Activated T-helper 2 cell treated with anti-CD3 and anti-CD28 coated beads, Interferon-gamma antibody, Interleukin-2, Interleukin-4, amounts not matched to agents 10 μg/mL and 5 μg/mL and 100 μg/mL, durations not matched to agents 14 hours and 24 hours and 36 hours (primary cell): ENCODE measurements at regions not wholly inside any gene's neighbourhood (a gene's known extent, or its start where the extent isn't known, plus 50 kb on each side); places are given as distances from the start of the nearest gene placed in this dataset.
"Not testable (repeated sequence)": the region's sequence is repeated elsewhere in the genome, so short reads cannot be mapped to it uniquely, and the experiment has no call there.

Source experiments
- DNase-seq: peaks from one replicate; pipeline ENCODE4 v3.0.0; 2021; ENCODE audit warnings: low spot score
- H3K27ac Mint-ChIP-seq: one replicate; pipeline ENCODE4 v1.8.0; 2021; ENCODE audit warnings: mixed read lengths
- H3K27me3 Mint-ChIP-seq: one replicate; pipeline ENCODE4 v1.8.0; 2021; ENCODE audit warnings: low read depth, mixed read lengths
- H3K36me3 Mint-ChIP-seq: one replicate; pipeline ENCODE4 v1.8.0; 2021; ENCODE audit warnings: low read depth, mixed read lengths
- H3K4me1 Mint-ChIP-seq: one replicate; pipeline ENCODE4 v1.8.0; 2021; ENCODE audit warnings: low read depth, mixed read lengths
- H3K4me3 Mint-ChIP-seq: one replicate; pipeline ENCODE4 v1.8.0; 2021; ENCODE audit warnings: low read depth, mild to moderate bottlenecking, moderate library complexity, mixed read lengths
- H3K9me3 Mint-ChIP-seq: one replicate; pipeline ENCODE4 v1.8.0; 2021; ENCODE audit warnings: mixed read lengths
- intact Hi-C: fragments of 100-400 bp; cut with micrococcal nuclease; formaldehyde crosslinking; loops from one replicate; pipeline ENCODE4 v1.15.1; 2023

DNA sequence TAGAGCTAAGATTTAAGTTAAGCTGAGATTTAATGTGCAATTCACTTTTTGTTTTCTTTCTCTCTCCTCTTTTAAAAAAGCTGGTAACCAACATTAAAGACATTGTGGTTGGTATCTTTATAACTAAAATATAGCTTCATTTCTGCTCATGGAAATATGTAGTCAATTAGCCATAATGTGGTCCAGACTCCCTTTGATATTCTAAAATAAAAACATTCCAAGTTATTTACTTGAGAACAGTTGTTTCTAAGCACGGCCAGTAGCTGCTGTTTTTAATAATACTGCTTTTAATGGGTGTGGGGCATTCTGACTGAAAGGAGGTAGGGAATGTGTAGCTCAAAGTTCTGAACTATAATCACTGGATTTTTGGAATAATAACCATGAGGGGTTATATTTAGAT, 183.3 kb upstream of the FBXO11 start:
- no peak for DNase-seq
- H3K4me3 Mint-ChIP-seq = no peak overlapping the region
- H3K9me3 Mint-ChIP-seq = no peaks in the 10 kb centered on the region
- H3K36me3 Mint-ChIP-seq = no peaks in the 10 kb centered on the region
- H3K27ac Mint-ChIP-seq = no peak overlapping the region
- peaks cover 21% of the 10 kb centered on the region for H3K27me3 Mint-ChIP-seq
- H3K4me1 Mint-ChIP-seq = no peaks in the 10 kb centered on the region
- intact Hi-C loops = no loop called here

- Mint-ChIP-seq H3K4me3 (no peak overlapping the region), H3K27me3 (peaks cover 33% of the 10 kb centered on the region), H3K4me1 (peaks cover 3% of the 10 kb centered on the region), H3K36me3 (no peaks in the 10 kb centered on the region), H3K27ac (no peak overlapping the region), H3K9me3 (no peaks in the 10 kb centered on the region)
- intact Hi-C loops = no loop called here
- DNase-seq = no peak
These were observed 186.8 kb upstream of the FBXO11 start for GRCh38 chr2:48092846-48093803.

DNA sequence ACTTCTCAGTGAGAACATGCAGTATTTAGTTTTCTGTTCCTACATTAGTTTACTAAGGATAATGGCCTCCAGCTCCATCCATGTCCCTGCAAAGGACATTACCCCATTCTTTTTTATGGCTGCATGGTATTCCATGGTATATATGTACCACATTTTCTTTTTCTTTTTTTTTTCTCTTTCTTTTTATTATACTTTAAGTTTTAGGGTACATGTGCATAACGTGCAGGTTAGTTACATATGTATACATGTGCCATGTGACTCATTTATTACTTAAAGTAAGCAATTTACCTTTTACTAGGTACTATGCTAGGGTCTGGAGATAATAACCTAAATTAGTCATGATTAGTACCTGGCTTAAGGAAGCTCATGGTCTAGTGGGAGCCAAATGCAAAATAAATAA, 190.5 kb upstream of the FBXO11 start:
- H3K4me1 Mint-ChIP-seq, H3K9me3 Mint-ChIP-seq, H3K36me3 Mint-ChIP-seq, DNase-seq, H3K4me3 Mint-ChIP-seq, H3K27ac Mint-ChIP-seq, intact Hi-C loops: not testable (repeated sequence)
- peaks cover 41% of the 10 kb centered on the region for H3K27me3 Mint-ChIP-seq

DNA sequence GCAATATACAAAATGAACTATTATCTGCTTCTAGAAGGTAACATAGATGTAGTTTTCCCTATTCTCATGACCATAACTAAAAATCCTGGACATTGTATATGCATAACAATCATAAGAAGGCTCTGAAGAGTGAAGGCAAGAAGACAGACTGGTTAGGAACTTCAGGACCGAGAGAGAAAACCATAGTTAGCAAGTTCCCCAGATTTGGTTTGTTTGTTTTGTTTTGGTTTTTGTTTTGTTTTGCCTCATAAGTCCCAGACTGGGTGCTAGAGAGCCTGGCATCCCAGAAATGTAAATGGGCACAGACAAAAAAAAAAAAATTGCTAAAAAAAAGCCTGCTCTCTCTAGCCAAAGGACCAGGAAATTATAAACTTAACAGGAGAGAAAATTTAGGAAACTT, 192.2 kb upstream of the FBXO11 start:
- H3K36me3 Mint-ChIP-seq = no peaks in the 10 kb centered on the region
- intact Hi-C loops = no loop called here
- DNase-seq = no peak

DNA sequence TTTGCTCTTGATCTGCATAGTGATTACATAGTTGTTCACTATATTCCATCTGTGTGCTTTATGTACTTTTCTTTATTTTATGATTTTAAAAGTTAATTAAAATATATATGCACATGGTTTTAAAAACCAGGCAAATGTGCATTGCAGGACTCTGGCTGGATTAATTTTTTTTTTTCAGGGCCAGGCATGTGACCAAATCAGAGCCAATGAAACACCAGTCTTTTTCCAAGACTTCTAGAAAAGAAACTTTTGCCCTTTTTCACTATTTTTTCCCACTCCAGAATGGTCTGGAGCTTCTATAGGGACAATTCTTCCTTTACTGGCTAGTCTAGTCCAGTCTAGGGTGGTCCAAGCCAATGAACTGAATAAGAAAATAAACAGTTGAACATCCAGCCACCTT, 198.1 kb upstream of the FBXO11 start:
- H3K9me3 Mint-ChIP-seq = peaks cover 8% of the 10 kb centered on the region
- H3K36me3 Mint-ChIP-seq = no peaks in the 10 kb centered on the region
- no peak for DNase-seq
- H3K27me3 Mint-ChIP-seq = peaks cover 22% of the 10 kb centered on the region
- intact Hi-C loops = no loop called here
- H3K4me3 Mint-ChIP-seq = no peak overlapping the region
- H3K27ac Mint-ChIP-seq = no peak overlapping the region
- H3K4me1 Mint-ChIP-seq = peaks cover 16% of the 10 kb centered on the region

More for the DNA sequence above, 192.2 kb upstream of the FBXO11 start:
- Mint-ChIP-seq H3K27me3 (peaks cover 39% of the 10 kb centered on the region), H3K4me3 (no peak overlapping the region), H3K27ac (no peak overlapping the region), H3K4me1 (peaks cover 6% of the 10 kb centered on the region), H3K9me3 (peaks cover 9% of the 10 kb centered on the region)

DNA sequence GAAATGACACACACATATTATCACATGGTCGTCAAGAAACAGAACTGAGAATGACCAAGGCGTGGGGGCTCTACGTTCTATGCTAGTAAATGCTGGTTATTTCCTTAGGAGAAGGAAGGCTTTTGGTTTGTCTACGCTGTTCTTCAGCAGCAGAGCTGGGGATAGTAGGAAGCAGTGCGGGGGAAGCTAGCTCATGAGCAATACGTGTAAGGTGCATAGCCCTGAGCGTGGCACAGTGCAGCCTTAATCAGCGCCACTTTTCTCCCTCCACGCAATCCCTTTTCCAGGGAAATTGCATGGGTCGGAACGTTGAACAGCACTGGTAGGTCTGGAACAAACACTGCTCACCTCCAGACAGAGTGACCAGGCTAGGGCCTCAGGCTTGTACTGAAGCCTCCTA, 199.6 kb upstream of the FBXO11 start:
- no peak for DNase-seq
- Mint-ChIP-seq H3K9me3 (peaks cover under 1% of the 10 kb centered on the region), H3K4me1 (peaks cover 18% of the 10 kb centered on the region), H3K36me3 (no peaks in the 10 kb centered on the region), H3K27ac (no peak overlapping the region), H3K4me3 (no peak overlapping the region), H3K27me3 (peaks cover 14% of the 10 kb centered on the region)
- intact Hi-C loops = loop anchor here (1.0 kb wide), 2 partner anchors 199 to 249 kb away; no protein-coding TSS in a partner anchor

GRCh38 chr2:48107326-48107925, 201.1 kb upstream of the FBXO11 start:
- Mint-ChIP-seq H3K36me3 (no peaks in the 10 kb centered on the region), H3K4me3 (no peak overlapping the region), H3K4me1 (peaks cover 29% of the 10 kb centered on the region), H3K27me3 (peaks cover 5% of the 10 kb centered on the region), H3K27ac (no peak overlapping the region), H3K9me3 (no peaks in the 10 kb centered on the region)
- intact Hi-C loops = no loop called here
- no peak for DNase-seq

GRCh38 chr2:48108455-48108854, 202.2 kb upstream of the FBXO11 start:
- intact Hi-C loops = no loop called here
- no peaks in the 10 kb centered on the region for H3K27me3 Mint-ChIP-seq

DNA sequence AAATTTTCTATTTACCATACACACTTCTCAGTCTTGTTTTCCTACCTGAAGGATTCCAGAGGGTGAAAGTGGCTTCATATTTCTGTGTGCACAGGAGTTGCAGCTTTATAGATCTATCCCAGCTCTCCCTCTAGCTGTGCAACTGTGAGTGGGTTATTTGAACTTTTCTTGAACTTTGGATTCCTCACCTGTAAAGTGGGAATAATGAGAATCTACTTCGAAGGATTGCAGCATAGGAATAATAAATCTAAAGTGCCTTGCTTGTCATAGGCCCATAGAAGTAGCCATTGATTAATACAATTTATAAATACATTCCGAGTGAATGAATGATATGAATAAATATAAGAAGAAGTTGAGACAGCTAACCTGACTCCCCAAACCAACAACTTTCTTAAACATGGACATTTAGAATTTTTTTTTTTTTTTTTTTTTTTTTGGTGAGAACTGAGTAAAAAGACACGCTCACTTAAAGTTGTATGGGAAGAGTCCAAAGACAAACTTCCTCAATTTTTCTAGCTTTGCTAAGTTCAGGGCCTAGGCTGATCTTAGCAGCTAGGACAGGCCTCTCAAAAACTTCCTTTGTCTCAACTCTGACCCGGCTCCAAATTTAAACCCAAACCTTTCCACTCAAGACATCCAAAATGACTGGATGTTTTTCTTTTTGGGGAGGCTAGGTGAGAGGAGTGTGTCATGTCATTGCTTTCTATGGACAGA, 203.3 kb upstream of the FBXO11 start:
- no peak overlapping the region for H3K4me3 Mint-ChIP-seq
- no peak overlapping the region for H3K27ac Mint-ChIP-seq
- DNase-seq = no peak
- intact Hi-C loops = no loop called here
- no peaks in the 10 kb centered on the region for H3K27me3 Mint-ChIP-seq
- no peaks in the 10 kb centered on the region for H3K36me3 Mint-ChIP-seq
- peaks cover 46% of the 10 kb centered on the region for H3K4me1 Mint-ChIP-seq
- no peaks in the 10 kb centered on the region for H3K9me3 Mint-ChIP-seq

More at GRCh38 chr2:48108455-48108854, 202.2 kb upstream of the FBXO11 start:
- peaks cover 36% of the 10 kb centered on the region for H3K4me1 Mint-ChIP-seq
- no peak overlapping the region for H3K4me3 Mint-ChIP-seq
- no peaks in the 10 kb centered on the region for H3K36me3 Mint-ChIP-seq
- H3K27ac Mint-ChIP-seq = no peak overlapping the region
- DNase-seq = no peak
- no peaks in the 10 kb centered on the region for H3K9me3 Mint-ChIP-seq

DNA sequence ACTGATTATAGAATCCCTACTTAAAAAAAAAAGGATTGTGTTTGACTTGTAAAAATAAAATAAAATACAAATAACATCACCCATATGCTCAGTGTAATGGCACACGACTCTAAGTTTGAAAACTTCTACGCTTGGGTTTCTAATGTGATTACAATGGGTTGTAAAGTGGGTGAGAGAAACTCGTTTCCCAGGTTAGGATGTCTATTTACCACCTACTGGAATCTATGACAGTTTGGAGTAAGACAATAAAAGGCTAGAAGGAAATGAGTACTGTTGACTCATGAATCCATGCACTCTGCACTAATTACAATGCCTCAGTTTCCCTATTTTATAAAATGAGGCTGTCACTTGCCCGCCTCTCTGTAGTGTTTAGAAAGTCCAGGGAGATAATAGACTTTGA, 204.0 kb upstream of the FOXN2 start:
- no peaks in the 10 kb centered on the region for H3K9me3 Mint-ChIP-seq
- H3K4me1 Mint-ChIP-seq = peaks cover 49% of the 10 kb centered on the region
- no peaks in the 10 kb centered on the region for H3K36me3 Mint-ChIP-seq
- H3K27me3 Mint-ChIP-seq = no peaks in the 10 kb centered on the region
- intact Hi-C loops = no loop called here
- no peak overlapping the region for H3K27ac Mint-ChIP-seq
- peak overlapping the region; percentile 26 for H3K4me3 Mint-ChIP-seq
- DNase-seq = no peak

GRCh38 chr2:48112911-48113680, 201.4 kb upstream of the FOXN2 start:
- peaks cover 33% of the 10 kb centered on the region for H3K4me1 Mint-ChIP-seq
- no peaks in the 10 kb centered on the region for H3K9me3 Mint-ChIP-seq
- no peak overlapping the region for H3K4me3 Mint-ChIP-seq
- intact Hi-C loops = no loop called here
- H3K36me3 Mint-ChIP-seq = no peaks in the 10 kb centered on the region
- no peak overlapping the region for H3K27ac Mint-ChIP-seq
- H3K27me3 Mint-ChIP-seq = peaks cover 1% of the 10 kb centered on the region
- DNase-seq = no peak

GRCh38 chr2:48113767-48114166, 200.7 kb upstream of the FOXN2 start:
- H3K4me3 Mint-ChIP-seq = no peak overlapping the region
- peaks cover 33% of the 10 kb centered on the region for H3K4me1 Mint-ChIP-seq
- H3K9me3 Mint-ChIP-seq = no peaks in the 10 kb centered on the region
- H3K36me3 Mint-ChIP-seq = no peaks in the 10 kb centered on the region
- H3K27ac Mint-ChIP-seq = no peak overlapping the region
- no peak for DNase-seq
- intact Hi-C loops = no loop called here
- peaks cover 2% of the 10 kb centered on the region for H3K27me3 Mint-ChIP-seq
